Fibroblast of peridontal ligament (primary cell): ENCODE measurements at regions not wholly inside any gene's neighbourhood (a gene's known extent, or its start where the extent isn't known, plus 50 kb on each side); places are given as distances from the start of the nearest gene placed in this dataset.
A peak's percentile ranks its signal among the peaks of the same experiment; 100 is the strongest.

ENCODE experiments used
- DNase-seq: peaks from one replicate; pipeline ENCODE4 v3.0.0-alpha.2; 2010; ENCODE audit errors: extremely low read depth

GRCh38 chr5:110073534-110073933 lies 383.8 kb downstream of the MAN2A1 start:
- DNase-seq = no peak

GRCh38 chr5:110075656-110076055 lies 385.9 kb downstream of the MAN2A1 start:
- no peak for DNase-seq

GRCh38 chr5:110077147-110077546 lies 387.4 kb downstream of the MAN2A1 start:
- no peak for DNase-seq

- DNase-seq = no peak
Observed at GRCh38 chr5:110082194-110082593, 392.5 kb downstream of the MAN2A1 start.

GRCh38 chr5:110082863-110083262 lies 393.1 kb downstream of the MAN2A1 start:
- DNase-seq = no peak

GRCh38 chr5:110085826-110086225 lies 396.1 kb downstream of the MAN2A1 start:
- DNase-seq = no peak

- DNase-seq = peak; percentile 80
Observed at GRCh38 chr5:110086658-110087388, 397.1 kb downstream of the MAN2A1 start.

- peak; percentile 32 for DNase-seq
Observed at GRCh38 chr5:110087829-110088228, 398.1 kb downstream of the MAN2A1 start.

GRCh38 chr5:110088676-110089436 lies 399.1 kb downstream of the MAN2A1 start:
- no peak for DNase-seq

- no peak for DNase-seq
Observed at GRCh38 chr5:110092955-110093785, 403.4 kb downstream of the MAN2A1 start.

- DNase-seq = no peak
Observed at GRCh38 chr5:110094109-110094508, 404.4 kb downstream of the MAN2A1 start.

GRCh38 chr5:110094548-110094947 lies 404.8 kb downstream of the MAN2A1 start:
- DNase-seq = no peak

GRCh38 chr5:110096419-110096818 lies 406.7 kb downstream of the MAN2A1 start:
- no peak for DNase-seq

- no peak for DNase-seq
Observed at GRCh38 chr5:110099572-110099971, 409.8 kb downstream of the MAN2A1 start.

GRCh38 chr5:110103081-110103480 lies 413.4 kb downstream of the MAN2A1 start:
- DNase-seq = no peak

- DNase-seq = no peak
Observed at GRCh38 chr5:110104060-110104725, 414.5 kb downstream of the MAN2A1 start.

- DNase-seq = no peak
Observed at GRCh38 chr5:110104726-110105669, 415.3 kb downstream of the MAN2A1 start.

- peak; percentile 23 for DNase-seq
Observed at GRCh38 chr5:110105692-110106091, 416.0 kb downstream of the MAN2A1 start.

GRCh38 chr5:110106750-110107149 lies 417.0 kb downstream of the MAN2A1 start:
- DNase-seq = no peak

- DNase-seq = no peak
Observed at GRCh38 chr5:110108520-110108919, 418.8 kb downstream of the MAN2A1 start.

GRCh38 chr5:110109667-110110066 lies 419.9 kb downstream of the MAN2A1 start:
- DNase-seq = no peak
